HG03460 (cell line): ENCODE measurements at regions not wholly inside any gene's neighbourhood (a gene's known extent, or its start where the extent isn't known, plus 50 kb on each side); places are given as distances from the start of the nearest gene placed in this dataset.

Experiments
- ATAC-seq: cut with Tn5 transposase; IDR thresholded peaks from one replicate; pipeline ENCODE4 v1.9.1; 2021; ENCODE audit not compliant: unreplicated experiment

GRCh38 chr15:62946940-62947339 lies 95.6 kb upstream of the TPM1 start:
- ATAC-seq = no peak

GRCh38 chr15:62950462-62950931 lies 92.0 kb upstream of the TPM1 start:
- ATAC-seq = no peak

- no peak for ATAC-seq
These were observed 91.1 kb upstream of the TPM1 start for GRCh38 chr15:62951481-62951880.

- ATAC-seq = no peak
These were observed 89.5 kb upstream of the TPM1 start for GRCh38 chr15:62953021-62953420.

GRCh38 chr15:62953496-62954045 lies 89.0 kb upstream of the TPM1 start:
- ATAC-seq = no peak

GRCh38 chr15:62957130-62957529 lies 85.4 kb upstream of the TPM1 start:
- ATAC-seq = no peak

- no peak for ATAC-seq
These were observed 83.8 kb upstream of the TPM1 start for GRCh38 chr15:62958528-62959363.

- ATAC-seq = no peak
These were observed 81.4 kb upstream of the TPM1 start for GRCh38 chr15:62961134-62961533.

GRCh38 chr15:62962101-62962995 lies 80.2 kb upstream of the TPM1 start:
- no peak for ATAC-seq

GRCh38 chr15:62964251-62964650 lies 78.3 kb upstream of the TPM1 start:
- ATAC-seq = no peak

- ATAC-seq = no peak
These were observed 76.1 kb upstream of the TPM1 start for GRCh38 chr15:62966294-62967078.

- no peak for ATAC-seq
These were observed 73.8 kb upstream of the TPM1 start for GRCh38 chr15:62968699-62969098.

- ATAC-seq = no peak
These were observed 73.0 kb upstream of the TPM1 start for GRCh38 chr15:62969442-62970089.

GRCh38 chr15:62972814-62973213 lies 69.7 kb upstream of the TPM1 start:
- ATAC-seq = no peak

GRCh38 chr15:62975515-62975914 lies 67.0 kb upstream of the TPM1 start:
- ATAC-seq = no peak

GRCh38 chr15:62976301-62976881 lies 66.2 kb upstream of the TPM1 start:
- ATAC-seq = no peak

- ATAC-seq = no peak
These were observed 64.4 kb upstream of the TPM1 start for GRCh38 chr15:62977952-62978811.

- no peak for ATAC-seq
These were observed 63.3 kb upstream of the TPM1 start for GRCh38 chr15:62979252-62979651.

- ATAC-seq = no peak
These were observed 61.5 kb upstream of the TPM1 start for GRCh38 chr15:62981071-62981470.
